CD4-positive, alpha-beta T cell treated with Interleukin-10 for 1 hour (primary cell): ENCODE measurements at regions not wholly inside any gene's neighbourhood (a gene's known extent, or its start where the extent isn't known, plus 50 kb on each side); places are given as distances from the start of the nearest gene placed in this dataset.
"Not testable (repeated sequence)": the region's sequence is repeated elsewhere in the genome, so short reads cannot be mapped to it uniquely, and the experiment has no call there.

ENCODE experiments used
- DNase-seq: peaks from one replicate; pipeline ENCODE4 v3.0.0-alpha.2; 2020

DNA sequence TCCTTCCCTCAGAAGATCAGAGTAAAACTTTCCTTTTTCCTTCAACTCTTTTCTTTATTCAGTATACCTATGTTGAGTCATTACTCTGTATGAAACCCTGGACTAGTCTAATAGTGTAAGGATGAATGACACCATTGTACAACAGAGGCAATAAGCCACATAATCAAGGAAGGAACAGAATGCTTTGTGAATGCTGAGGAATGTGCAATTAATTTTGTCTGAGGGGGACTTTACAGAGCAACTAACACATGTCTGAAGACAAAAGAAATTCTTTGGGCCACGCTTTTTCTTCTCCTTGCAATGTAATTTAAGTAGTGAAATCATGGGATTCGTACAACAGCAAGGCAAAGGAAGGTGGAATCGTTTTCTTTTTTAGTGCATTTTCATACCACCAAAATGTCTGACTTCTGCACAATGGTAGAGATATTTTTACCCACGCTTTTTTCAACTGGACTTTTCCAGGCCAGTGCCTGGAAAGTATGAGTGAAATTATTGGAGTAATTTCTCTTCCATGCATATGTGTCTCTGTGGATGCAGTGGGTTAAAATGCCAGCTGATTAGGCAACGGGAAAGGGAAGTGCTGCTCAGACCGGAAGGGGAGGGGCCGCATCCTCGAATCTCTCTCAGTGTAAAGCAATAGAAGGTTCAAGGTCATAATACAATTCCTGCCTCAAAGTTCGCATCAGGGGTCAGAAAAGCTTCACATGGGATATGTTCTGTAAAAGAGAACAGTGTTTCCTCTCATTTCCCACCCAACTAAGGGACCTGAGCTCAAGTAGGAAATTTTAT lies 89.9 kb upstream of the MTHFD1L start:
- DNase-seq = no peak

DNA sequence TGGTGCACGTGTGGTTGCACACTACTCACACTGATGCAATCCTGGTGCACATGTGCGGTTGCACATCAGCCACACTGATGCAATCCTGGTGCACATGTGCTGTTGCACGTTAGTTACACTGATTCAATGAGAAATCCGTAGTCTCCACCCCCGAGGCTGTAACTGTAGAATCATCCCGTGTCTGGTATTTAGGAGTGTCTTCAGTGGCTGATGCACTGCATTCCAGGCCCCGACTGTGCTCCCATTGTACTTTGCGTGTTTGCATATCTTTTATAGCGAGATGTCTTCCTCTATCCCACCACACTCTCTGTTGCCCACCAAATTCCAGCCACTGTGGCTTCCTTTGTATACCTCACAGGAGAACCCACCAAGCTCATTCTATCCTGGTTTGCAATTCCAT lies 87.8 kb upstream of the MTHFD1L start:
- DNase-seq = no peak

GRCh38 chr6:150783813-150784212 lies 81.7 kb upstream of the MTHFD1L start:
- DNase-seq = no peak

DNA sequence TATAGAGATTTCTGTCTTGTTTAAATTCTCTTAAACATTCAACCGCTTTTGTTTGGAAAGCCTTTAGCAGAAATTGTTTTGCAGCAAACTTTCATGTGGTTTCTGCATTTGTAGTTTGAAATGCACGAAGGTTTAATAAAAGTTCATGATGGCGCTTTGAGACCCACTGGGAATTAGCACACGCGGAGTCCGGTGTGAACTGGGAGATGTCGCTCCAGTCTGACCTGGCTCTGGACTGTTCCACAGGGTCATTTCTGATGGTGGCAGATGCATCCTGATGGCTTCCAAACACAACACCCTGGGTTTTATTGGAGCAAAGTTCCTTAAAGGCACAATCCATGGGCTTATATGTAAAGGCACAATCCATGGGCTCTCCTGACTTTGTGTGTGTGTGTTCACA lies 78.1 kb upstream of the MTHFD1L start:
- DNase-seq = no peak

DNA sequence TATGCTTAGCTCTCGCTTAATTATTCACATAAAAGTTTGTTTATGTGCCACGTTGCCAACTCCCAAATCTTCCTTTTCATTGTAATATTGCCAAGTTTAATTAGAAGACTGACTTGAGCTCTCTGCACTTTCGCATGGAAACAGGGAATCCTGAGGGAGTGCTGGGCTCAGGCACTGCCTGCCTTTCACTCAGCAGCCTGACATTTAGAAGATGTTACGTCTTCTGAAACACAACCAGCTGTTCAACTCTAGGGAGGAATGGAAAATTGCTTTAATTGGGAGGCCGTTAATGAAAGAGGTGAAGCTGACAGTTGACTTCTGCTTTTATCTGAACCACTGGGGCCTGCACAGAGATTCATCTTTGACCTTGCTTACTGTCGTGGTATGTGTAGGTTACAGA lies 77.4 kb upstream of the MTHFD1L start:
- DNase-seq = no peak

GRCh38 chr6:150789906-150790305 lies 75.6 kb upstream of the MTHFD1L start:
- not testable (repeated sequence) for DNase-seq

DNA sequence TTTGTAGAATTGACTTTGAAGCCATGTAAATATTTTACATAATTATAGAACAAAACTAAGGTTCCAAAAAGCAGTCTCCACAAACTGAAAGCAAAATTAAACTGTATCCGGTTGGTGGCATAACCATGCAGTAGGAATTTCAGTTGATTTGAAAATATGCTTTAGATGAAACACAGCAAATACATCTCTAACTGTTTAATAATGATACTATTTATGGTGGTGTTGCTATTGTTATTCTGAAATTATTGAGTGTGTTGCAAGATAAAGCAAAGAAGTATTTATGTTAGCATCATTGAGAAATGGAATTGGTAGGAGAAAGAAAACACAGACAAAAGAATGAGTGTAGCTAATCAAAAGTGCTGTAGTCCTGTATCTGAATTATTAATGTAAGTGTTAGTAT lies 73.8 kb upstream of the MTHFD1L start:
- no peak for DNase-seq

DNA sequence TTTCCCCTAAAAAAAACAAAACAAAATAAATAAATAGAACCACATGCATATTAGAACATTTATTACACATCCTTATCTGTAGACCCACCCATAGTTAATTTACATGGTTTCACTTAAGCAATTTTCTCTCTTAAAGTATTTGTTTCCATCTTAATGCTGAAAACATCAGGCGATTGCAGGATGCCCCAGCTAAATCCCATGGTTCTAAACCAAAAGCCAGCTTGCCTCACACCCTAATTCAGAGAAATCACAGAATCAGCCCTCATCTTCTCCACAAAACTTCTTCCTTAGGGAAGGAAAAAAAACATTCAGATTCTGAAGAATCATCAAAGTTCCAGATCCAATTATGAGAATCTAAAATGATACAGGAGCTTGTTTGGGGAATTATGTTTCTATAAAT lies 67.6 kb upstream of the MTHFD1L start:
- DNase-seq = no peak

- DNase-seq = no peak
Observed at GRCh38 chr6:150799276-150799805, 66.2 kb upstream of the MTHFD1L start.

- no peak for DNase-seq
Observed at GRCh38 chr6:150800674-150801314, 64.7 kb upstream of the MTHFD1L start.

DNA sequence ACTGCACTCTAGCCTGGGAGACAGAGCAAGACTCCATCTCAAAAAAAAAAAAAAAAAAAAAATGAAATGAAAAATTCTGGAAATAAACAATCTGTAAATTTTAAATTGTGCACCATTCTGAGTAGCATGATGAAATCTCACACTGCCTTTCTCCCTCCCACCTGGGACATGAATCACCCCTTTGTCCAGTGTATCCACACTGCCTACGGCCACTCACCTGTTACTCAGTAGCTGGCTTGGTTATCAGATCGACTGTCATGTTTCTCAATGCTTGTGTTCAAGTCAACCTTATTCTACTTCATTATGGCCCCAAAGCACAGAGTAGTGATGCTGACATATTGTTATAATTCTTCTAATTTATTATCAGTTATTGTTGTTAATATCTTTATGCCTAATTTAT lies 58.7 kb upstream of the MTHFD1L start:
- no peak for DNase-seq

GRCh38 chr6:150813319-150813992 lies 52.0 kb upstream of the MTHFD1L start:
- no peak for DNase-seq

GRCh38 chr6:150813993-150814359 lies 51.5 kb upstream of the MTHFD1L start:
- DNase-seq = no peak
